ENCODE measurements at regions not wholly inside any gene's neighbourhood (a gene's known extent, or its start where the extent isn't known, plus 50 kb on each side); places are given as distances from the start of the nearest gene placed in this dataset.
"Not testable (repeated sequence)": the region's sequence is repeated elsewhere in the genome, so short reads cannot be mapped to it uniquely, and the experiment has no call there.

DNA sequence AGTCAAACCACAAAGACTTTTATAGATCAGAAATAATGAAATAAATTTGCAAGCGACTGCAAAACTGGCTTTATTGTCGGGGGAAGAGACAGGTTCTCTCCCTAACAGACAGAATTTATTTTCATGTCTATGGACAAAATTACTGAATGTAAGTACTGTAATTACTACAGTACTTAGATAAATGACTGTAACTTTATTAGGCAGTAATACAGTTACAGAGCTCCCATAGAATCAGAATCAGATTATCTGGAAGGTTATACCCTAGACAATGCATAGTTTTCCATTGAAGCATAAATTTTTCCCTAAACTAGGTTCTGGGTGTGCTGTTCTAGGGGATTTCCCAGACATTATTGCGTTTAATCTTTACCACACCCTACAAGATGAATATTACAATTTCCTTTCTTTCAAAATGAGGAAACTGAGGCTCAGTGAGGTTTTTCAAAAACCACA is 114.2 kb downstream of the C12orf75 start:
- H3K27me3 Mint-ChIP-seq: peaks cover 48% of the 10 kb centered on the region
- no peaks in the 10 kb centered on the region for H3K4me1 Mint-ChIP-seq (ENCODE audit: low read depth)
- H3K27ac Mint-ChIP-seq: no peak overlapping the region
- no peak for DNase-seq
- TF ChIP-seq, protein P1, sequence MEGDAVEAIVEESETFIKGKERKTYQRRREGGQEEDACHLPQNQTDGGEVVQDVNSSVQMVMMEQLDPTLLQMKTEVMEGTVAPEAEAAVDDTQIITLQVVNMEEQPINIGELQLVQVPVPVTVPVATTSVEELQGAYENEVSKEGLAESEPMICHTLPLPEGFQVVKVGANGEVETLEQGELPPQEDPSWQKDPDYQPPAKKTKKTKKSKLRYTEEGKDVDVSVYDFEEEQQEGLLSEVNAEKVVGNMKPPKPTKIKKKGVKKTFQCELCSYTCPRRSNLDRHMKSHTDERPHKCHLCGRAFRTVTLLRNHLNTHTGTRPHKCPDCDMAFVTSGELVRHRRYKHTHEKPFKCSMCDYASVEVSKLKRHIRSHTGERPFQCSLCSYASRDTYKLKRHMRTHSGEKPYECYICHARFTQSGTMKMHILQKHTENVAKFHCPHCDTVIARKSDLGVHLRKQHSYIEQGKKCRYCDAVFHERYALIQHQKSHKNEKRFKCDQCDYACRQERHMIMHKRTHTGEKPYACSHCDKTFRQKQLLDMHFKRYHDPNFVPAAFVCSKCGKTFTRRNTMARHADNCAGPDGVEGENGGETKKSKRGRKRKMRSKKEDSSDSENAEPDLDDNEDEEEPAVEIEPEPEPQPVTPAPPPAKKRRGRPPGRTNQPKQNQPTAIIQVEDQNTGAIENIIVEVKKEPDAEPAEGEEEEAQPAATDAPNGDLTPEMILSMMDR (IDR thresholded peaks at IDR 0.05): no peak
- no peak for ATAC-seq (ENCODE audit: poor library complexity)
- no peaks in the 10 kb centered on the region for H3K36me3 Mint-ChIP-seq (ENCODE audit: low read depth)
- POLR2A ChIA-PET: no interaction called here
- H3K27ac ChIP-seq (ENCODE audit: low read depth in 1 of 2, low read length in 2 of 2): no peak overlapping the region
- intact Hi-C loops (cut with DNase I, micrococcal nuclease): no loop called here
- no peaks in the 10 kb centered on the region for H3K36me3 ChIP-seq (ENCODE audit: insufficient read depth, low read length)
- CTCF ChIA-PET: no interaction called here
- no peak overlapping the region for H3K4me3 ChIP-seq (ENCODE audit: low read length)
- peaks cover 7 to 21% of the 10 kb centered on the region in 2 experiments for H3K27me3 ChIP-seq (ENCODE audit: control insufficient read depth in 1 of 2, insufficient read depth in 2 of 2, low read length in 2 of 2)
- no peaks in the 10 kb centered on the region for H3K4me1 ChIP-seq (ENCODE audit: insufficient read depth, low read length)
- peaks cover 5% of the 10 kb centered on the region for H3K9me3 Mint-ChIP-seq
- no peak overlapping the region for H3K4me3 Mint-ChIP-seq
- no peaks in the 10 kb centered on the region for H3K9me3 ChIP-seq (ENCODE audit: control insufficient read depth in 1 of 2, insufficient read depth in 1 of 2, low read length in 2 of 2)

DNA sequence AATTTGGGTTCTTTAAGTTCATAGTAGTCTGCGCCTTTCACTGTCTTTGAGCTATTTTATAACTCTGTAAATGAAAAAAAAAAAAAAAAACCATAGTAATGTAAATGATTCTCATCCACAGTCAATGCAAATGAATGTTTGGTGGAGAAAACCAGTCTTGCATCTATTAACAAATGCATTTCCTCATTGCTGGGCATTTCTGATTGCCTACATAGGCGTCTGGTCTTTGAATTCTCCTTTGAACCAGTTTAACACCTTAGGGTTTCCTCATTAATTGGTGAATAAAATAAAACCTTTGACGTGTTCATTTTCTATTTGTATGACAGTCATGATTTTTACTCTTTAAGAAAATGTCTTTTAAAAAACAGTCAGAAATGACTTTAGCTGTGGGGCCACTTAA is 114.8 kb downstream of the C12orf75 start:
- no peaks in the 10 kb centered on the region for H3K9me3 ChIP-seq (ENCODE audit: control insufficient read depth in 1 of 2, insufficient read depth in 1 of 2, low read length in 2 of 2)
- peaks cover under 1% of the 10 kb centered on the region for H3K9me3 Mint-ChIP-seq
- no peaks in the 10 kb centered on the region for H3K4me1 ChIP-seq (ENCODE audit: insufficient read depth, low read length)
- H3K4me1 Mint-ChIP-seq (ENCODE audit: low read depth): no peaks in the 10 kb centered on the region
- ATAC-seq (ENCODE audit: poor library complexity) (no peak), DNase-seq (no peak)
- peaks cover 7 to 21% of the 10 kb centered on the region in 2 experiments for H3K27me3 ChIP-seq (ENCODE audit: control insufficient read depth in 1 of 2, insufficient read depth in 2 of 2, low read length in 2 of 2)
- no peak overlapping the region for H3K27ac ChIP-seq (ENCODE audit: low read depth in 1 of 2, low read length in 2 of 2)
- H3K4me3 ChIP-seq (ENCODE audit: low read length): no peak overlapping the region
- peaks cover 43% of the 10 kb centered on the region for H3K27me3 Mint-ChIP-seq
- POLR2A ChIA-PET: no interaction called here
- H3K27ac Mint-ChIP-seq: no peak overlapping the region
- no peak overlapping the region for H3K4me3 Mint-ChIP-seq
- CTCF ChIA-PET: no interaction called here
- TF ChIP-seq, protein P1 (IDR thresholded peaks at IDR 0.05): no peak
- H3K36me3 ChIP-seq (ENCODE audit: insufficient read depth, low read length): no peaks in the 10 kb centered on the region
- intact Hi-C loops (cut with DNase I, micrococcal nuclease): no loop called here
- H3K36me3 Mint-ChIP-seq (ENCODE audit: low read depth): no peaks in the 10 kb centered on the region

DNA sequence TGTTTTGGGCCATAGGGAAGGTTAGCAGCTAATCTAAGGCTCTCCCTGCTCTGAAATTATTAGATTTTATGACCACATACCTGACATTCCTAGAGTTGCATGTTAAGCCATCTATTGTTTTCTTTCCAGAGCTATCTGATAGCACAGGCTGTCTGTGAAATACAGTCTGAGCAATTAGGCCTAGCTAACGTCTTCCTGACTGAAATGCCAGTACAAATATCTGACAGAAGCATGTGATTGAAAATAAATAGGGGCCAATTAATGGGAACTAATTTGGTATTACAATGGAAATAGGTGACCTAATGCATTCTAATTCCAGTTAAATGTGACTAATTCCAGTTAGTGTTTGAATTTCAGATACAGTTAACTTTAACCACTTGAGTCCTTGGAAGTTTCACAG is 115.2 kb downstream of the C12orf75 start:
- DNase-seq (no peak), ATAC-seq (ENCODE audit: poor library complexity) (no peak)
- H3K4me1 ChIP-seq (ENCODE audit: insufficient read depth, low read length): no peaks in the 10 kb centered on the region
- Mint-ChIP-seq H3K4me3 (no peak overlapping the region), H3K4me1 (ENCODE audit: low read depth) (no peaks in the 10 kb centered on the region), H3K27ac (no peak overlapping the region), H3K36me3 (ENCODE audit: low read depth) (no peaks in the 10 kb centered on the region), H3K27me3 (peaks cover 42% of the 10 kb centered on the region), H3K9me3 (no peaks in the 10 kb centered on the region)
- no peaks in the 10 kb centered on the region for H3K36me3 ChIP-seq (ENCODE audit: insufficient read depth, low read length)
- POLR2A ChIA-PET: no interaction called here
- CTCF ChIA-PET: no interaction called here
- H3K27ac ChIP-seq (ENCODE audit: low read depth in 1 of 2, low read length in 2 of 2): no peak overlapping the region
- H3K9me3 ChIP-seq (ENCODE audit: control insufficient read depth in 1 of 2, insufficient read depth in 1 of 2, low read length in 2 of 2): no peaks in the 10 kb centered on the region
- TF ChIP-seq, protein P1 (IDR thresholded peaks at IDR 0.05): no peak
- intact Hi-C loops (cut with DNase I, micrococcal nuclease): no loop called here
- peaks cover 7 to 21% of the 10 kb centered on the region in 2 experiments for H3K27me3 ChIP-seq (ENCODE audit: control insufficient read depth in 1 of 2, insufficient read depth in 2 of 2, low read length in 2 of 2)
- no peak overlapping the region for H3K4me3 ChIP-seq (ENCODE audit: low read length)

DNA sequence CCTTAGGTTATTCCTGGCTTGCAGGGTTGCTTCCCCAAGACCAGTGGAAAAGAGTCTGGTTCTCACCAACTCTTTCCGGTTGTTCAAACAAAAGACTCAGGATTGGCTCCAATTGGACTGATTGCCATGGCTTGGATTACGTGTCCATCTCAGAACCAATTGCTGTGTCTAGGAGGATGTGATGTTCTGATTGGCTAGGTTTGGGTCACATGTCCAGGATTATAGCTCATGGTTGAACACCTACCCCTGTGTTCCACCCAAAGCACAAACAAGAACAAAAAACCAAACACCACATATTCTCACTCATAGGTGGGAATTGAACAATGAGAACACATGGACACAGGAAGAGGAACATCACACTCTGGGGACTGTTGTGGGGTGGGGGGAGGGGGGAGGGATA is 116.0 kb downstream of the C12orf75 start:
- peaks cover 7 to 21% of the 10 kb centered on the region in 2 experiments for H3K27me3 ChIP-seq (ENCODE audit: control insufficient read depth in 1 of 2, insufficient read depth in 2 of 2, low read length in 2 of 2)
- POLR2A ChIA-PET; intact Hi-C loops (cut with DNase I, micrococcal nuclease); H3K9me3 ChIP-seq (ENCODE audit: control insufficient read depth in 1 of 2, insufficient read depth in 1 of 2, low read length in 2 of 2); H3K4me1 Mint-ChIP-seq (ENCODE audit: low read depth); H3K4me3 Mint-ChIP-seq; H3K27ac Mint-ChIP-seq; H3K27ac ChIP-seq (ENCODE audit: low read depth in 1 of 2, low read length in 2 of 2); H3K36me3 Mint-ChIP-seq (ENCODE audit: low read depth); H3K36me3 ChIP-seq (ENCODE audit: insufficient read depth, low read length); DNase-seq; ATAC-seq (ENCODE audit: poor library complexity); H3K4me3 ChIP-seq (ENCODE audit: low read length); CTCF ChIA-PET; H3K4me1 ChIP-seq (ENCODE audit: insufficient read depth, low read length); H3K9me3 Mint-ChIP-seq: not testable (repeated sequence)
- H3K27me3 Mint-ChIP-seq: peaks cover 48% of the 10 kb centered on the region

Data from CD4-positive, alpha-beta T cell (primary cell).